Gastroesophageal sphincter (tissue), 4 donors: ENCODE measurements at regions not wholly inside any gene's neighbourhood (a gene's known extent, or its start where the extent isn't known, plus 50 kb on each side); places are given as distances from the start of the nearest gene placed in this dataset.

Experiments
- ATAC-seq: fragments of 150-250 bp; one replicate; pipeline ENCODE4 v1.9.1; 2016; ENCODE audit warnings: mild to moderate bottlenecking, moderate library complexity
- H3K27ac ChIP-seq, 4 donors: fragments of 200-600 bp; sonication (generic) in 3 of 4; 1 replicate in 3 of 4; 2 replicates in 1 of 4; pipeline ENCODE4 v1.5.1; 2016 to 2019
- H3K27me3 ChIP-seq: fragments of 200-600 bp; sonication (generic); one replicate; pipeline ENCODE4 v1.5.1; 2019
- H3K36me3 ChIP-seq, 2 donors: fragments of 200-600 bp; sonication (generic); one replicate each; pipeline ENCODE4 v1.5.1; 2019; ENCODE audit warnings: control low read depth in 1 of 2
- H3K4me1 ChIP-seq, 3 donors: fragments of 200-600 bp; sonication (generic); 1 replicate in 2 of 3; 2 replicates in 1 of 3; pipeline ENCODE4 v1.5.1; 2016 to 2019; ENCODE audit warnings: control low read depth in 2 of 3
- H3K4me3 ChIP-seq, 2 donors: fragments of 200-600 bp; sonication (generic); one replicate each; pipeline ENCODE4 v1.5.1; 2019; ENCODE audit warnings: mild to moderate bottlenecking in 1 of 2, moderate library complexity in 1 of 2
- H3K9me3 ChIP-seq, 3 donors: fragments of 200-600 bp; sonication (generic); one replicate each; pipeline ENCODE4 v1.5.1; 2017 to 2019; ENCODE audit warnings: control low read depth in 2 of 3
- CTCF ChIP-seq, 4 experiments: fragments of 200-600 bp in 2 of 4; fragments of 450-650 bp in 2 of 4; sonication (generic) in 1 of 4; IDR thresholded peaks; one replicate each; pipeline ENCODE4 v1.5.1; 2017 to 2019; ENCODE audit warnings: antibody characterized with exemption in 4 of 4, mild to moderate bottlenecking in 2 of 4, moderate library complexity in 2 of 4
- EP300 ChIP-seq: sonication (generic); formaldehyde crosslinking; IDR thresholded peaks from one replicate; pipeline ENCODE4 v1.6.1; 2017; ENCODE audit warnings: antibody characterized with exemption, mild to moderate bottlenecking
- POLR2A ChIP-seq, 2 donors: fragments of 450-650 bp; IDR thresholded peaks; one replicate each; pipeline ENCODE4 v1.6.1; 2017; ENCODE audit warnings: antibody characterized with exemption in 2 of 2, mild to moderate bottlenecking in 2 of 2, moderate library complexity in 1 of 2
- POLR2AphosphoS5 ChIP-seq: sonication (generic); formaldehyde crosslinking; IDR thresholded peaks from one replicate; pipeline ENCODE4 v1.6.1; 2017; ENCODE audit warnings: antibody characterized with exemption
- WGBS, 2 donors: methylation state at CpG; one replicate each; pipeline ENCODE4 v1.1.5; 2018; ENCODE audit warnings: low coverage in 1 of 2; 5-methylcytosine and 5-hydroxymethylcytosine counted together

GRCh38 chr3:160141485-160142185 is 83.6 kb upstream of the C3orf80 start:
- Histone ChIP-seq H3K4me3 (no peak overlapping the region), H3K4me1 (no peaks in the 10 kb centered on the region), H3K36me3 (no peaks in the 10 kb centered on the region), H3K9me3 (peaks cover 0 to 13% (median 0%) of the 10 kb centered on the region in 3 donors), H3K27me3 (no peaks in the 10 kb centered on the region), H3K27ac (no peak overlapping the region)
- 67 to 85% methylated on average over 2 of the region's 4 CpGs for WGBS, 2 donors
- ATAC-seq: no peak
- TF ChIP-seq POLR2AphosphoS5: no peak
- TF ChIP-seq POLR2A (IDR thresholded peaks at IDR 0.05): no peak
- TF ChIP-seq EP300: no peak
- TF ChIP-seq CTCF (IDR thresholded peaks at IDR 0.05): no peak

- no peaks in the 10 kb centered on the region for H3K4me1 ChIP-seq
- WGBS, 2 donors: 93% methylated on average over 2 of the region's 2 CpGs; no CpG with 5 or more reads in 1 of the 2 donors
These were observed 81.7 kb upstream of the C3orf80 start for GRCh38 chr3:160143482-160143881.

GRCh38 chr3:160150066-160150465 is 75.2 kb upstream of the C3orf80 start:
- no peak for TF ChIP-seq CTCF (IDR thresholded peaks at IDR 0.05)
- no peak overlapping the region for H3K4me3 ChIP-seq

More at GRCh38 chr3:160143482-160143881, 81.7 kb upstream of the C3orf80 start:
- no peaks in the 10 kb centered on the region for H3K36me3 ChIP-seq
- no peaks in the 10 kb centered on the region for H3K27me3 ChIP-seq
- peaks cover 0 to 13% (median 0%) of the 10 kb centered on the region in 3 donors for H3K9me3 ChIP-seq
- H3K27ac ChIP-seq: no peak overlapping the region
- no peak overlapping the region for H3K4me3 ChIP-seq
- ATAC-seq: no peak
- TF ChIP-seq EP300 (no peak), POLR2A (IDR thresholded peaks at IDR 0.05) (no peak), POLR2AphosphoS5 (no peak), CTCF (IDR thresholded peaks at IDR 0.05) (no peak)

GRCh38 chr3:160150525-160150924 is 74.7 kb upstream of the C3orf80 start:
- H3K36me3 ChIP-seq: no peaks in the 10 kb centered on the region
- no peak for ATAC-seq
- no peak overlapping the region for H3K4me3 ChIP-seq
- H3K4me1 ChIP-seq: no peaks in the 10 kb centered on the region
- H3K27me3 ChIP-seq: no peaks in the 10 kb centered on the region
- no peak overlapping the region for H3K27ac ChIP-seq
- TF ChIP-seq EP300: no peak
- TF ChIP-seq POLR2AphosphoS5: no peak
- TF ChIP-seq POLR2A (IDR thresholded peaks at IDR 0.05): no peak
- TF ChIP-seq CTCF (IDR thresholded peaks at IDR 0.05): no peak
- H3K9me3 ChIP-seq: no peaks in the 10 kb centered on the region
- 89 to 100% methylated on average over 2 of the region's 2 CpGs for WGBS, 2 donors

More at GRCh38 chr3:160150066-160150465, 75.2 kb upstream of the C3orf80 start:
- 88% methylated on average over 3 of the region's 3 CpGs; no CpG with 5 or more reads in 1 of the 2 donors for WGBS, 2 donors
- H3K36me3 ChIP-seq: no peaks in the 10 kb centered on the region
- ATAC-seq: no peak
- no peaks in the 10 kb centered on the region for H3K4me1 ChIP-seq
- no peak overlapping the region for H3K27ac ChIP-seq
- H3K27me3 ChIP-seq: no peaks in the 10 kb centered on the region
- H3K9me3 ChIP-seq: no peaks in the 10 kb centered on the region

GRCh38 chr3:160152638-160153037 is 72.6 kb upstream of the C3orf80 start:
- Histone ChIP-seq H3K4me1 (no peaks in the 10 kb centered on the region), H3K4me3 (no peak overlapping the region), H3K36me3 (no peaks in the 10 kb centered on the region), H3K27ac (no peak overlapping the region), H3K9me3 (no peaks in the 10 kb centered on the region), H3K27me3 (no peaks in the 10 kb centered on the region)
- TF ChIP-seq POLR2AphosphoS5 (no peak), POLR2A (IDR thresholded peaks at IDR 0.05) (no peak), EP300 (no peak)
- ATAC-seq: no peak
- 85 to 95% methylated on average over 6 of the region's 6 CpGs for WGBS, 2 donors
